ENCODE measurements at regions not wholly inside any gene's neighbourhood (a gene's known extent, or its start where the extent isn't known, plus 50 kb on each side); places are given as distances from the start of the nearest gene placed in this dataset.

DNA sequence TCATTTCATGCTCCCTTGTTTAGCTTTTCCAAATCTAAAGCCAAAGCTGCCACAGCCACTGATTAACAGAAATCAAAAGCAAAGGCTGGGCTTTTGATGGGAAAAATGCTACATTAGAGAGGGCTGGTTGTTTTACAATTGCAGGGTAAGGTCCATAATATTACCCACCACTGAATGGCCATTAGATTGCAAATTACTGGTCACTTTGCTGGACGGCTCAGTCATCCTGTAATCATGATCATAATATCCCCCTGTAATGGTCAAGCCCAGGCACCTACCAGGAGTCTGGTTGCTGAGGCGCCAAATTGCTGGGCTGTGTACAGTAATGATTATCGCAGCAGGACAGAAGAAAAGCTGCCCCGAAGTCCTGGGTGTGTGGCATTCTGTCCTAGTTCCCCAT is 286.5 kb downstream of the ZSWIM6 start:
- TF ChIP-seq CTCF (IDR thresholded peaks at IDR 0.05; ENCODE audit: low read length) (no peak), EZH2 (optimal IDR thresholded peaks at IDR 0.05; ENCODE audit: low read depth, low read length) (no peak), EZH2phosphoT487 (IDR thresholded peaks at IDR 0.05; ENCODE audit: low read length) (no peak)
